Kidney tubule cell (primary cell): ENCODE measurements at regions not wholly inside any gene's neighbourhood (a gene's known extent, or its start where the extent isn't known, plus 50 kb on each side); places are given as distances from the start of the nearest gene placed in this dataset.
"Not testable (repeated sequence)": the region's sequence is repeated elsewhere in the genome, so short reads cannot be mapped to it uniquely, and the experiment has no call there.

Experiments used
- DNase-seq: peaks from one replicate; pipeline ENCODE4 v3.0.0-alpha.2; 2018; ENCODE audit warnings: low spot score

- DNase-seq: no peak
Observed at GRCh38 chr15:79756365-79756764, 140.4 kb downstream of the MTHFS start.

DNA sequence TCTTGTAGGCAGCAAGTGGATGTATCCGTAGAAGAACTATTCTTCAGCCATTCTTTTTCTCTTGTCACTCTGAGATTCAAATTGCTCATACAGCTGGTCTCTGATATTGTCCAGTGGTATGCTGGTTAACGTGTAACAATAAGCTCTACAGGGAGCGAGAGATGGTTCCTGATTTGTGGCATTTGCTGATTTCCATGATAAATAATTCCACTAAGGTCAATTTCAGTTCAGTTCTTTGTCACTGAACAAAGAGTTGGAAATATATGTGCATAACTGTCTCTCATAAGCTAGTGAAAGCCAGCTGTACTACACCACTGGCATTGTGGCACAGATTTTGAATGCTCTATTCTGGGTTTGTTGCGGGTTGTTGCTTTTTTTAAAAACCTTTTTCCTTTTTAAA is 131.7 kb downstream of the MTHFS start:
- DNase-seq: no peak

DNA sequence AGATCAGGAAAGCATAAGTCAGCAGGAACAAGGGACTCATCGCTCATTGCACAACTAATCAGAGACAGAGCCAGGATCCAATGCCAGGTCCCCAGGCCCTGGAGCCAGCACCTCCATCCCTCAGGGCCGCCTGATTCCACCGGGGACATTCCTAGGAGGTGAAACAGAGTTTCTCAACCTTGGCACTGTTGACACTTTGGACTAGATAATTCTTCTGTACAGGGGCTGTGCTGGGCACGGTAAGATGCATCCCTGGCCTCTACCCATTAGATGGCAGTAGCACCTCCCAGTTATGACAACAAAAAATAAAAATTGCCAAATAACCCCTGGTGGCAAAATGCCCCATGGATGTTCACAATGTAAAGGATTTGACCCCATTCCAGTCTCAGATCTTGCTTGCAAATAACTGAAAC is 127.7 kb downstream of the MTHFS start:
- peak; percentile 69 for DNase-seq

GRCh38 chr15:79769933-79770759 is 126.7 kb downstream of the MTHFS start:
- DNase-seq: no peak

DNA sequence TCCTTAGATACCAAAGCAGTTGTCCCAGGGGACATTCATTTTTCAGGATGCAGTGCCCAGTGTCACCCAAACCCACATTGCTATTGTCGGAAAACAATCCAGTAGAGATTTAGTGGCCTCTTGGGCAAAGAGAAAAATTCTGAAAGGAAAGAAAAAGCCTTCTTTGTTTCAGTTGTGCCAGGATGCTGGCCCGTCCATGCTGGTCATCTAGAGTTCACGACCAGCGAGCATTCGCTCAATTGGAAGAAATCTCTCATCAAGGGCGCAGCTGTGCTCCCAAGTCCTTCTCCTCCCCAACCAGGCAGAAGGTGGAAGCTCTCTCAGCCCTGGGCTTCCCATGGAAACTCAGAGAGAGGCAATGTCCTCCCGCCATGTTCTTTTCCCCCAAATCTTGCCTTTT is 123.7 kb downstream of the MTHFS start:
- no peak for DNase-seq

DNA sequence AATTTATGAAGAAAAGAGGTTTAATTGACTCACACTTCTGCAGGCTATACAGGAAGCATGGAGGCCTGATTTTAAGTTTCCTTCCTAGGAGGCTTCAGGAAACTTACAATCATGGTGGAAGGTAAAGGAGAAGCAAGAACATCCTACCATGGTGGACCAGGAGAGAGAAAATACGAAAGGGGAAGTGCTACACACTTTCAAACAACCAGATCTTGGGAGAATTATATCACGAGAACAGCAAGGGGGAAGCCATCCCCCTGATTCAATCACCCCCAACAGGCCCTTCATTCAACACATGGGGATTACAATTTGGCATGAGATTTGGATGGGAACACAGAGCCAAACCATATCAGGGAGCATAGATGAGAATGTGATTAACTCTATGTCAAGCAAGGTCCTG is 121.0 kb downstream of the MTHFS start:
- DNase-seq: no peak

- DNase-seq: no peak
Observed at GRCh38 chr15:79777916-79778315, 118.9 kb downstream of the MTHFS start.

- no peak for DNase-seq
Observed at GRCh38 chr15:79778378-79778990, 118.3 kb downstream of the MTHFS start.

DNA sequence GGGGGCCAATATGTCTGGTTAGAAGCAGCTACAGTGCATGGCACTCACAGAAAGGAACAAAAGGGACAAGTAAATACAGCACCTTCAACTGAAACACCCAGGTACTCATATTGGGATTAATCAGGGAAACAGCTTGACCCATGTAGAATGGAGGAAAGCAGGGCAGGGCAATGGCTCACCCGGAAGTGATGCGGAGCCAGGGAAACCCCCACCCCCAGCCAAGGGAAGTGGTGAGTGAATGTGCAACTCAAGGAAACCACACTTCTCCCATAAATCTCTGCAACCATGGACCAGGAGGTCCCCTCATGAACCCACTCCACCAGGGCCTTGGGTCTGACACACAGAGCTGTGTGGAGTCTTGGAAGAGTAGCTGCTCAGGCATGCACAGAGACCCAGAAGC is 117.1 kb downstream of the MTHFS start:
- peak; percentile 15 for DNase-seq

DNA sequence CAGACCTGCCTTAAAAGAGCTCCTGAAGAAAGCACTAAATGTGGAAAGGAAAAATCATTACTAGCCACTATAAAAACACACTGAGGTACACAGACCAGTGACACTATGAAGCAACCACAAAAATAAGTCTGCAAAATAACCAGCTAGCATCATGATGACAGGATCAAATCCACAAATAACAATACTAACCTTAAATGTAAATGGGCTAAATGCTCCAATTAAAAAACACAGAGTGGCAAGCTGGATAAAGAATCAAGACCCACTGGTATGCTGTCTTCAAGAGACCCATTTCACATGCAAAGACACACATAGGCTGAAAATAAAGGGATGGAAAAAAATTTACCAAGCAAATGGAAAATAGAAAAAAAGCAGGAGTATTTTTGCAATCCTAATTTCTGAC is 114.5 kb downstream of the MTHFS start:
- DNase-seq: not testable (repeated sequence)
